Stimulated activated CD4-positive, alpha-beta T cell treated with anti-CD3 and anti-CD28 coated beads, TNF-alpha, amount 100 ng/mL, for 48 hours (primary cell): ENCODE measurements at regions not wholly inside any gene's neighbourhood (a gene's known extent, or its start where the extent isn't known, plus 50 kb on each side); places are given as distances from the start of the nearest gene placed in this dataset.

Source experiments
- DNase-seq, 3 donors: peaks; one replicate each; pipeline ENCODE4 v3.0.0-alpha.2; 2020; ENCODE audit warnings: low read depth in 3 of 3

- DNase-seq: no peak
Observed at GRCh38 chr1:80806431-80806830, 994.3 kb upstream of the ADGRL2 start.

- DNase-seq: no peak
Observed at GRCh38 chr1:80801695-80802094, 999.0 kb upstream of the ADGRL2 start.

DNA sequence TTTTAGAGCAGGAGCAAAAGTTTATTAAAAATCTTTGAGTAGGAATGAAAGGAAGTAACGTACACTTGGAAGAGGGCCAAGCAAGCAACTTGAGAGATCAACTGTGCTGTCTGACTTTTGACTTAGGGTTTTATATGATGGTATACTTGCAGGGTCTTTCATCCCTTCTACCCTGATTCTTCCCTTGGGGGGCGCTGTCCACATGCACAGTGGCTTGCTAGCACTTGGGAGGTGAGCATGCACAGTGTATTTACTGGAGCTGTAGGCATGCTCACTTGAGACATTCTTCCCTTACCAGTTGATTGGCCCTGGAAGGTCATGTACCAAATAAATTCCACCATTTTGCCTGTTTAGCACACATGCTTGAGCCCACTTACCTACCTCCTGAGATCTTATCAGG is 1001.3 kb upstream of the ADGRL2 start:
- DNase-seq: no peak

DNA sequence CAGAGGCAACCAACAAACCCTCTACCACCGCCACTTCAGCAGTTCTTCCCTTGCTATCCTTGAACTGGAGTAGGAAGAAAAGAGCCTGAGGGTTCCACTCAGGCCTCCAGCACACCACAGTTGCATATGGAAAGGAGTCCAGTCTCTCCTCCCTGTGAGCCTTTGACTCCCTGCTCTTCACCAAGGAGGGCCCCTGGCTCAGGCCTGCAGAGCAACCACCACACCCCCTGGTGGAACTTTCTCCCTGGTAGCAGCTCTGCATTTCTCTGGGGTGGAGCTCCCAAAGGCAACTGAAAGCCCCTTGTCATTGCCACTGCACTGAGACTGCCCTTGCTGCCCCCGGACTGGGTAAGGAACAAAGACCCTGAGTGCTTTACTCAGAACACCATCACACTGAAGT is 1021.5 kb upstream of the ADGRL2 start:
- DNase-seq: no peak

DNA sequence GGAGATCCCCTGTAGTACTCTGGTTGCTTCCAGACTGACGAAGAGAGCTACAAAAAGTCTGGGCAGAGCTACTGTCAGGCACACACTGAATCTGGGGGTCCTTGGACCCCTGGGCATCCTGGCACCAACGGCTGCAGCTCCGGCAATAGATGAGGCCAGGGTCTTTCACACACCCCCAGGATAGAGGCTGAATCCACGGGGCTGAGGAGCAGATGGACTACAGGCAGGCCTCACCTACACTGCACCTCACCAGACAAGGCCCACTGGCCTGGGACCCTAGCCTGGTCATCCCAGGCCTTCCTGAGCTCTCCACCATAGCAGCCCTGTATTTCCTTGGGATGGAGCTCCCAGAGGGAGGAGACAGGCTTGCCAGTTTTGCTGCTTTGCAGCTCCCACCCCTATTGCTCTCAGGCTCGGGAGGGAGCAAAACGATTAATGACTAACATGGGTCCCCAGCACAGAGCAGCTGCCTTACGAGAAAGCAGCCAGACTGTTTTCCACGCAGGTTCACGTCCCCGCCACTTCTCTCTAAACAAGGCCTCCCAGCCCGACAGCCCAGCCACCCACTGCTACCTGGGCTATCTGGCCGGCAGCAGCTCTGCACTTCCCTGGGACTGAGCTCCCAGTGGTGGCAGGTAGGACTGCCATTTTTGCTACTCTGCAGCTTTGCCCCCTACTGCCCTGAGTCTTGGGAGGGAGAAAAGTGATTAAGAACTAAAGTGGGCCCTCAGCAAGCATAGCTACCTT is 1022.5 kb upstream of the ADGRL2 start:
- DNase-seq: no peak

DNA sequence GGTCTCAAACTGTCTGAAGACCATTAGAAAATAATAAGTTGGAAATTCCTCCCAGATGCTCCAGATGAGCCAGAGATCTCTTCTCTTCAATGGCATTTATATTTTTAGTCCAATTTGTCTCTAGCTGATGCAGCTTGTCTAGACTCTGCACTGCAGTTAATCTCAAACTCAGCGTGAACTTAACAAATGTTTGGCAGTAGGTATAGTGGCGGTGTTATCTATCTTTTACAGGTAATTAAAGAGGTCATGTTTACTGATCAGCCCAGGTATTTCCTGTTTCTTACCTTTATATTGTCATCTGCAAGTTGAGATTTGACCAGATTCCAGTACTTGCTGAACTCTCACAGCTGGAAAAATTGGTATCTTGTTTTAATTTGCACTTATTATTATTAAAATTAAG is 1024.5 kb upstream of the ADGRL2 start:
- DNase-seq: no peak

DNA sequence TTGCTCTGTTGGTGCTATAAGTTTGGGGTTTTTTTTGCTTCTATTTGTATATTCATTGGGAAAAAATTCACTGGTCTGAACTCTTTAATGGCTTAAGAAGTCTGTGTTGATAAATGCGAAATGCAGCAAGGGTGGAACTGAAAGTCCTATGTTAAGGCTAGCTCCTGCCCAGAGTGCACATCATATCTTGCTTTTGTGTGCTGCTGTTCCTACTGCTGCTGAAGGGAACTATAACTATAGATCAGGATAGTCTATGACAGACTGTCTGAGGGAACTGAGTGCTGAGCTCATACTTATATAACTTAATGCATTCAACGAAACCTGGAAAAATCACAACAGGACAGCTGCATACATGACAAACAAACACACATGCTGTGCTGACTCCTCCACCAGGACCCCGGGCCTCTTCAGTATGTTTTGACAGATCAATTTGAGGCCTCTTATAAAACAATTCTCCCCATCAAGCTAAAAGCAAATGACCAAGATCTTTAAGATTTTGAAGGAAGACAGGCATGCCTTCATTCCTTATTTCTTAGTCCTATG is 1031.5 kb upstream of the ADGRL2 start:
- DNase-seq: no peak

DNA sequence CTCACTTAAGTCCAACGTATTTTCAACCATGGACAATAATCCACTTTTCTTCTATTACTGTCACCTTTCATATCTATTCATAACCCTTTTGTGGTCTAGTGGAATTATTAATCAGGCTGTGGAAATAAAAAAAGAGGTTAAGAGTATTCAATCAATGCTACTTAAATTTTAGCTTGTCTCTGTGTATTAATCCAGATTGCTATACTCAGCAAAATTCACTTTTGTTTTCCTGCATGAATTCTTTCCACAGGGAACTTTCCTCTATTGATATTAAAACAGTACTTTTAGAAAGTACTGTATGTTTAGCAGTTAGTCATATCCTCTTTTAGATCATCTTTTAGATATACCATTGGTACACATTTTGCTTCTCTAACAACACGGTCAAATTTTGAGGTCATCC is 1033.0 kb upstream of the ADGRL2 start:
- DNase-seq: no peak

DNA sequence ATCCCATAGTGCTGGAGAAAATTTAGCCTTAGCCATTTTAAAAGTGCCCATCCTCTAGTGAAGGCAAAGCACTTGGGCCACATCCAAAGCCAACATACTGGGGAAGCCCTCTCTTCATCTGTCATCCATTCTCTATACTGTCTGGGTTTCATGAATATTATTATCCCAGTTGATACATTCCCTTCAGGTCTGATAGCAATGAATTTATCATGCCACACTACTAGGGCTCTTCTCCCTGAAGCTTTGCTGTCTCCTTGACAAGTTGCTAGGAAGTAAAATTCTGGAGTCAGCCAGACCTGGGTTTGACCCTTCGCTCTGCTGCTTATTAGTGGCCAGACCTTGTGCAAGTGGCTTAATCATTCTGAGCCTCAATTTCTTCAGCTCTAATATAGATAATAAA is 1041.4 kb upstream of the ADGRL2 start:
- DNase-seq: no peak

- DNase-seq: no peak
Observed at GRCh38 chr1:80755944-80756343, 1044.8 kb upstream of the ADGRL2 start.

GRCh38 chr1:80751204-80751603 is 1049.5 kb upstream of the ADGRL2 start:
- no peak for DNase-seq

DNA sequence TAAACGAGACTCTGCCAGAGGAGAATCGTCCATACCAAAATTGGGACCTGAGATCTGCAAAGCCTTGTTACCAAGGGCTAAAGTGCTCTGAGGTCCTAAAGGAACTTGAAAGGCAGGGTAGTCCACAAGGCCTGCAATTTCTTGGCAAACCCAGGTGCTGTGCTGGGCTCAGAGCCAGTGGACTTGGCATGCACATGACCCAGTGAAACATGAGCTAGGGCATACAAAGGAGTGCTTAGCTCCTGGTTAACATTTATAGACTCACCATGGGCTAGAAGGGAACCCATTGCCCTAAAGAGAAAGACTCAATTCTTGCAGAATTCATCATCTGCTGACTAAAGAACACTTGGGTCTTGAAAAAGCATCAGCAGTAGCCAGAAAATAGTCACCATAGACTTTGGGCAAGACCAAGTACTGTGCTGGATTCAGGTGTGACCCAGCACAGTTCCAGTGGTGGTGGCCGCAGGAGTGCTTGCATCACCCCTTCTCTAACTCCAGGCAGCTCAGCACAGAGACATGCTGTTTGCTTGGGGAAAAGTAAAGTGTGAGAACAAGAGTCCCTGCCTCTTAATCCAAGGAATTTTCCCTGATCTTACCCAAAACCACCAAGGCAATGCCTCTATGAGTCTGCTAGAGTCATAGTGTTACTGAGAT is 1069.4 kb upstream of the ADGRL2 start:
- DNase-seq: no peak

GRCh38 chr1:80722611-80723010 is 1078.1 kb upstream of the ADGRL2 start:
- DNase-seq: no peak

- no peak for DNase-seq
Observed at GRCh38 chr1:80706526-80706925, 1094.2 kb upstream of the ADGRL2 start.

- DNase-seq: no peak
Observed at GRCh38 chr1:80678438-80678837, 1122.3 kb upstream of the ADGRL2 start.

DNA sequence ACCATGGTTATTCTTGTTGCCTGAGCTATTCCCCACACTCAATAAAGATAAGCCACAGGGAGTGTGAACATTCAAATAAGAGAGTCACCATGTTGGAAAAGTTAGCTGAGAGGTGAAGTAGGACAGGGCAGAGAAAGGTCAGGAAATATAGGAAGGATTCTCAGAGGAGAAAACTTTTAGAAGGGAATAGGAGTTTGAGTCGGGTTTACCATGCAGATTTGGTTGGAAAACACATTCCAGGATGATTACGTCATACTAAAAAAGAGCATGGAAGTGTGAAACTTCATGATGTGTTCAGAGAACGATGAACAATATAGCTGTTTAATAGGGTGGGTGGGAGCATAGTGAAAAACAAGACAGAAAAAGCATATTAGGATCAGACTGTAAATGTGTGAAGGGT is 1125.3 kb upstream of the ADGRL2 start:
- no peak for DNase-seq

GRCh38 chr1:80673935-80674597 is 1126.7 kb upstream of the ADGRL2 start:
- no peak for DNase-seq

GRCh38 chr1:80668372-80668771 is 1132.4 kb upstream of the ADGRL2 start:
- DNase-seq: no peak

- DNase-seq: no peak
Observed at GRCh38 chr1:80666073-80666472, 1134.7 kb upstream of the ADGRL2 start.

GRCh38 chr1:80659161-80659560 is 1141.6 kb upstream of the ADGRL2 start:
- DNase-seq: no peak

GRCh38 chr1:80657707-80658106 is 1143.0 kb upstream of the ADGRL2 start:
- no peak for DNase-seq

DNA sequence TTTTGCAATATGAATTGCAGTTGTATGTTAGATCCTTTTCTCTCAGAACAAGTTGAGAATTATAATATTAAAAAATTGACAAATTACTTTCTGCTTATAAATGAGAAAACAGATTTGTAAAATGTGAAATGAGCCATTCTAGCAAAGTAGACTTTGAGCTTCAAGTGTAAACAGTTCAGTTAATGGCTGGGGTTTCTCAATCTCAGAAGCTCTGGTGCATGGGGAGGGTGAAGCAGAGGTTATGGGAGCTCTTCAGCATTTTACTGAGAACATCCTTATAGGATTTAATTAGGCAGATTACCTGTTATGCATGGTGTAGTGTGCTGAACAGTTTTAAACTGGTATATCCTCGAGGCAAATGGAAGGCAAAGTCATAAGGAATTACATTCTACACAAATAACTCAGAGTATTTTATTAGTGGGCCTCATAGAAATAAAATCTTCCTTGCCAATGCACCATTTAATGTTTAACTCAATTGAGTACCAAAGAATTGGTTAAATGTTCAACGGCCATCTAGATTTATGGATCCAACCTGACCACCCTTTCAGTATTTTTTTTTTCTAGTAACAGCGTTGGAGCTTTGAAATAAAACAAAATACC is 1143.6 kb upstream of the ADGRL2 start:
- no peak for DNase-seq
